H9 (cell line): ENCODE measurements at regions not wholly inside any gene's neighbourhood (a gene's known extent, or its start where the extent isn't known, plus 50 kb on each side); places are given as distances from the start of the nearest gene placed in this dataset.

Experiments
- DNase-seq: peaks from one replicate; pipeline ENCODE4 v3.0.0-alpha.2; 2017
- H2AFZ ChIP-seq: one replicate; pipeline ENCODE4 v1.6.1; 2013; ENCODE audit warnings: mild to moderate bottlenecking, low read length, control low read depth, moderate library complexity
- H2AK5ac ChIP-seq: 2 replicates; pipeline ENCODE4 v1.6.1; 2013; ENCODE audit warnings: low read length, control low read depth, mixed read lengths; ENCODE audit not compliant: insufficient read length
- H2BK120ac ChIP-seq: one replicate; pipeline ENCODE4 v1.6.1; 2013; ENCODE audit warnings: low read depth, mild to moderate bottlenecking, low read length, control low read depth, inconsistent platforms; ENCODE audit not compliant: poor library complexity, severe bottlenecking
- H2BK12ac ChIP-seq: 2 replicates; pipeline ENCODE4 v1.6.1; 2013; ENCODE audit warnings: low read length, control low read depth, mixed read lengths, low read depth; ENCODE audit not compliant: insufficient read length
- H2BK15ac ChIP-seq: 2 replicates; pipeline ENCODE4 v1.6.1; 2013; ENCODE audit warnings: low read depth, low read length, control low read depth
- H2BK20ac ChIP-seq: one replicate; pipeline ENCODE4 v1.6.1; 2013; ENCODE audit warnings: low read depth, mild to moderate bottlenecking, low read length, control low read depth, inconsistent platforms; ENCODE audit not compliant: poor library complexity, severe bottlenecking
- H2BK5ac ChIP-seq: 2 replicates; pipeline ENCODE4 v1.6.1; 2013; ENCODE audit warnings: low read length, control low read depth, mixed read lengths; ENCODE audit not compliant: insufficient read length
- H3K14ac ChIP-seq: 2 replicates; pipeline ENCODE4 v1.6.1; 2013; ENCODE audit warnings: low read length, control low read depth; ENCODE audit not compliant: insufficient read depth
- H3K18ac ChIP-seq: 2 replicates; pipeline ENCODE4 v1.6.1; 2013; ENCODE audit warnings: low read depth, mild to moderate bottlenecking, mixed read lengths, low read length, control low read depth; ENCODE audit not compliant: insufficient read length
- H3K23ac ChIP-seq: 2 replicates; pipeline ENCODE4 v1.6.1; 2013; ENCODE audit warnings: low read length, control low read depth, mixed read lengths, low read depth; ENCODE audit not compliant: insufficient read length
- H3K23me2 ChIP-seq: 2 replicates; pipeline ENCODE4 v1.6.1; 2013; ENCODE audit warnings: low read depth, mild to moderate bottlenecking, mixed read lengths, low read length, control low read depth; ENCODE audit not compliant: insufficient read length, poor library complexity, severe bottlenecking
- H3K27ac ChIP-seq: 2 replicates; pipeline ENCODE4 v1.5.1; 2013; ENCODE audit warnings: low read length, control low read depth, mixed read lengths, low read depth; ENCODE audit not compliant: insufficient read length
- H3K27me3 ChIP-seq: 2 replicates; pipeline ENCODE4 v1.6.1; 2013; ENCODE audit warnings: low read length, control low read depth, inconsistent platforms; ENCODE audit not compliant: insufficient read depth
- H3K4ac ChIP-seq: 2 replicates; pipeline ENCODE4 v1.6.1; 2013; ENCODE audit warnings: low read depth, mild to moderate bottlenecking, control low read depth, inconsistent platforms, low read length, moderate library complexity
- H3K4me1 ChIP-seq: 2 replicates; pipeline ENCODE4 v1.6.1; 2013; ENCODE audit warnings: low read length, control low read depth, inconsistent platforms; ENCODE audit not compliant: insufficient read depth
- H3K4me2 ChIP-seq: 2 replicates; pipeline ENCODE4 v1.6.1; 2013; ENCODE audit warnings: low read length, control low read depth, mixed read lengths; ENCODE audit not compliant: insufficient read length, insufficient read depth
- H3K56ac ChIP-seq: 2 replicates; pipeline ENCODE4 v1.6.1; 2013; ENCODE audit warnings: low read depth, mild to moderate bottlenecking, mixed read lengths, low read length, control low read depth; ENCODE audit not compliant: insufficient read length
- H3K79me1 ChIP-seq: 2 replicates; pipeline ENCODE4 v1.6.1; 2013; ENCODE audit warnings: low read depth, mild to moderate bottlenecking, moderate library complexity, low read length, control low read depth, inconsistent platforms; ENCODE audit not compliant: insufficient read depth, poor library complexity, severe bottlenecking
- H3K79me2 ChIP-seq: 2 replicates; pipeline ENCODE4 v1.6.1; 2013; ENCODE audit warnings: low read length, control low read depth, inconsistent platforms; ENCODE audit not compliant: insufficient read depth
- H3K9ac ChIP-seq: 2 replicates; pipeline ENCODE4 v1.6.1; 2013; ENCODE audit warnings: low read length, control low read depth, mixed read lengths; ENCODE audit not compliant: insufficient read length; ENCODE audit errors: extremely low read depth
- H3K9me3 ChIP-seq: one replicate; pipeline ENCODE4 v1.6.1; 2013; ENCODE audit warnings: low read depth, low read length, inconsistent platforms; ENCODE audit not compliant: control insufficient read depth
- H3T11ph ChIP-seq: one replicate; pipeline ENCODE4 v1.6.1; 2013; ENCODE audit warnings: mild to moderate bottlenecking, low read length, control low read depth, inconsistent platforms
- H4K20me1 ChIP-seq: one replicate; pipeline ENCODE4 v1.6.1; 2013; ENCODE audit not compliant: control insufficient read depth, insufficient read length, insufficient read depth
- H4K5ac ChIP-seq: 2 replicates; pipeline ENCODE4 v1.6.1; 2013; ENCODE audit warnings: low read depth, mild to moderate bottlenecking, mixed read lengths, low read length, control low read depth; ENCODE audit not compliant: insufficient read length
- H4K8ac ChIP-seq: replicated peaks from 2 replicates; pipeline ENCODE4 v1.6.1; 2013; ENCODE audit warnings: low read length, control low read depth, mixed read lengths, low read depth; ENCODE audit not compliant: insufficient read length
- H4K91ac ChIP-seq: 2 replicates; pipeline ENCODE4 v1.6.1; 2013; ENCODE audit warnings: low read depth, mild to moderate bottlenecking, moderate library complexity, mixed read lengths, low read length, control low read depth; ENCODE audit not compliant: insufficient read length
- H3K27ac Mint-ChIP-seq, 3 experiments: 2 replicates in 2 of 3; 3 replicates in 1 of 3; pipeline ENCODE4 v1.8.0; 2020 to 2021; ENCODE audit warnings: mixed read lengths in 3 of 3, mild to moderate bottlenecking in 1 of 3, moderate library complexity in 1 of 3
- H3K27me3 Mint-ChIP-seq: 2 replicates; pipeline ENCODE4 v1.8.0; 2021; ENCODE audit warnings: low read depth, mild to moderate bottlenecking, moderate library complexity, mixed read lengths
- H3K36me3 Mint-ChIP-seq, 3 experiments: 2 replicates in 2 of 3; 3 replicates in 1 of 3; pipeline ENCODE4 v1.8.0; 2020 to 2021; ENCODE audit warnings: low read depth in 3 of 3, mixed read lengths in 3 of 3; ENCODE audit not compliant: insufficient read depth in 1 of 3
- H3K4me1 Mint-ChIP-seq, 2 experiments: 2 replicates each; pipeline ENCODE4 v1.8.0; 2020; ENCODE audit warnings: mixed read lengths in 2 of 2
- H3K4me3 Mint-ChIP-seq, 2 experiments: 2 replicates in 1 of 2; 3 replicates in 1 of 2; pipeline ENCODE4 v1.8.0; 2020 to 2021; ENCODE audit warnings: mild to moderate bottlenecking in 2 of 2, mixed read lengths in 2 of 2, moderate library complexity in 1 of 2
- H3K9me3 Mint-ChIP-seq, 2 experiments: 2 replicates in 1 of 2; 3 replicates in 1 of 2; pipeline ENCODE4 v1.8.0; 2020; ENCODE audit warnings: mild to moderate bottlenecking in 2 of 2, mixed read lengths in 2 of 2, moderate library complexity in 1 of 2
- CTCF ChIP-seq: fragments of 200-600 bp; sonication (generic); conservative IDR thresholded peaks from 3 replicates; pipeline ENCODE4 v1.8.0; 2021; ENCODE audit warnings: antibody characterized with exemption, mild to moderate bottlenecking
- WGBS: extraction: QIAGEN DNeasy Blood & Tissue Kit; methylation state at CpG from one replicate; pipeline ENCODE4 v1.1.7; 2013; ENCODE audit warnings: missing lambda C conversion rate, low lambda C conversion rate, mixed read lengths; ENCODE audit not compliant: insufficient read length; ENCODE audit errors: extremely low coverage; 5-methylcytosine and 5-hydroxymethylcytosine counted together

GRCh38 chr7:81408728-81409127, 361.1 kb downstream of the HGF start:
- H2BK20ac ChIP-seq = no peak overlapping the region
- H2BK5ac ChIP-seq = no peak overlapping the region
- no peaks in the 10 kb centered on the region for H3K79me1 ChIP-seq
- H2AFZ ChIP-seq = no peak overlapping the region
- H4K91ac ChIP-seq = no peak overlapping the region
- H2BK12ac ChIP-seq = no peak overlapping the region
- no peak overlapping the region for H2AK5ac ChIP-seq
- H3K79me2 ChIP-seq = no peaks in the 10 kb centered on the region
- H3K4ac ChIP-seq = no peak overlapping the region
- H3T11ph ChIP-seq = no peak overlapping the region
- no peak for DNase-seq
- H3K23me2 ChIP-seq = no peaks in the 10 kb centered on the region
- Mint-ChIP-seq H3K27me3 (no peaks in the 10 kb centered on the region), H3K36me3 (peaks cover 12 to 16% (median 15%) of the 10 kb centered on the region in 3 experiments), H3K9me3 (peaks cover 13 to 16% of the 10 kb centered on the region in 2 experiments), H3K27ac (no peak overlapping the region), H3K4me1 (peaks cover 6 to 12% of the 10 kb centered on the region in 2 experiments), H3K4me3 (no peak overlapping the region)
- WGBS = no CpG with 5 or more reads among the region's 2 CpGs
- H3K4me2 ChIP-seq = no peak overlapping the region
- no peak overlapping the region for H3K9ac ChIP-seq
- H3K56ac ChIP-seq = no peak overlapping the region
- H3K4me1 ChIP-seq = no peaks in the 10 kb centered on the region
- H2BK15ac ChIP-seq = no peak overlapping the region
- H3K27me3 ChIP-seq = no peaks in the 10 kb centered on the region
- H3K9me3 ChIP-seq = peaks cover 8% of the 10 kb centered on the region
- no peaks in the 10 kb centered on the region for H4K20me1 ChIP-seq
- H4K5ac ChIP-seq = no peak overlapping the region
- no peak overlapping the region for H2BK120ac ChIP-seq
- H3K14ac ChIP-seq = no peak overlapping the region
- H3K27ac ChIP-seq = no peak overlapping the region
- TF ChIP-seq CTCF = no peak
- no peak overlapping the region for H3K18ac ChIP-seq
- no peak overlapping the region for H4K8ac ChIP-seq
- no peak overlapping the region for H3K23ac ChIP-seq
